ENCODE measurements at regions not wholly inside any gene's neighbourhood (a gene's known extent, or its start where the extent isn't known, plus 50 kb on each side); places are given as distances from the start of the nearest gene placed in this dataset.

GRCh38 chr4:77314697-77315096, 157.7 kb downstream of the CCNG2 start:
- no peaks in the 10 kb centered on the region for H3K27me3 ChIP-seq (ENCODE audit: control insufficient read depth, extremely low read depth, insufficient read depth, low read length)
- H3K27ac ChIP-seq (ENCODE audit: control insufficient read depth, insufficient read depth, low read length): no peak overlapping the region
- H3K79me2 ChIP-seq (ENCODE audit: control insufficient read depth, insufficient read depth, low read length): no peaks in the 10 kb centered on the region
- H3K4me1 ChIP-seq (ENCODE audit: control insufficient read depth, extremely low read depth, insufficient read depth, low read length): no peaks in the 10 kb centered on the region
- no peak overlapping the region for H3K4me2 ChIP-seq (ENCODE audit: control insufficient read depth, extremely low read depth, insufficient read depth, low read depth, low read length)
- FAIRE-seq (no peak), DNase-seq (ENCODE audit: low read depth, low spot score) (no peak)
- H4K20me1 ChIP-seq (ENCODE audit: control insufficient read depth, extremely low read depth, insufficient read depth, low read length): no peaks in the 10 kb centered on the region
- no peaks in the 10 kb centered on the region for H3K36me3 ChIP-seq (ENCODE audit: control insufficient read depth in 2 of 2, extremely low read depth in 1 of 2, insufficient read depth in 2 of 2, low read length in 2 of 2)
- TF ChIP-seq EZH2 (IDR thresholded peaks at IDR 0.05; ENCODE audit: low read length) (no peak), CTCF (optimal IDR thresholded peaks at IDR 0.05 in 1 of 3, IDR thresholded peaks at IDR 0.05 in 1 of 3, conservative IDR thresholded peaks at IDR 0.05 in 1 of 3; ENCODE audit: extremely low read depth in 1 of 3, insufficient read depth in 2 of 3, low read length in 3 of 3) (no peak)
- H3K9me3 ChIP-seq (ENCODE audit: control insufficient read depth, low read depth, low read length): no peaks in the 10 kb centered on the region
- H3K4me3 ChIP-seq (ENCODE audit: control insufficient read depth in 2 of 3, extremely low read depth in 1 of 3, insufficient read depth in 2 of 3, low read depth in 1 of 3, low read length in 3 of 3): no peak overlapping the region
- H3K9me1 ChIP-seq (ENCODE audit: control insufficient read depth, extremely low read depth, insufficient read depth, low read length): no peaks in the 10 kb centered on the region
- dilution Hi-C loops (cut with MboI; ENCODE audit: extremely low pct_ligation_motif_present, low sequenced_read_pairs): no loop called here
- no peak overlapping the region for H2AFZ ChIP-seq (ENCODE audit: control insufficient read depth, low read length)
- H3K9ac ChIP-seq (ENCODE audit: control insufficient read depth, extremely low read depth, insufficient read depth, low read length): no peak overlapping the region

- H3K27ac ChIP-seq (ENCODE audit: control insufficient read depth, insufficient read depth, low read length): no peak overlapping the region
- no peaks in the 10 kb centered on the region for H3K4me1 ChIP-seq (ENCODE audit: control insufficient read depth, extremely low read depth, insufficient read depth, low read length)
- no peak overlapping the region for H3K9ac ChIP-seq (ENCODE audit: control insufficient read depth, extremely low read depth, insufficient read depth, low read length)
- no peaks in the 10 kb centered on the region for H3K27me3 ChIP-seq (ENCODE audit: control insufficient read depth, extremely low read depth, insufficient read depth, low read length)
- no peak for DNase-seq (ENCODE audit: low read depth, low spot score)
- no peak overlapping the region for H2AFZ ChIP-seq (ENCODE audit: control insufficient read depth, low read length)
- dilution Hi-C loops (cut with MboI; ENCODE audit: extremely low pct_ligation_motif_present, low sequenced_read_pairs): no loop called here
- no peaks in the 10 kb centered on the region for H3K36me3 ChIP-seq (ENCODE audit: control insufficient read depth in 2 of 2, extremely low read depth in 1 of 2, insufficient read depth in 2 of 2, low read length in 2 of 2)
- TF ChIP-seq EZH2 (IDR thresholded peaks at IDR 0.05; ENCODE audit: low read length) (no peak), CTCF (optimal IDR thresholded peaks at IDR 0.05 in 1 of 3, IDR thresholded peaks at IDR 0.05 in 1 of 3, conservative IDR thresholded peaks at IDR 0.05 in 1 of 3; ENCODE audit: extremely low read depth in 1 of 3, insufficient read depth in 2 of 3, low read length in 3 of 3) (no peak)
- no peak overlapping the region for H3K4me3 ChIP-seq (ENCODE audit: control insufficient read depth in 2 of 3, extremely low read depth in 1 of 3, insufficient read depth in 2 of 3, low read depth in 1 of 3, low read length in 3 of 3)
- no peaks in the 10 kb centered on the region for H4K20me1 ChIP-seq (ENCODE audit: control insufficient read depth, extremely low read depth, insufficient read depth, low read length)
- no peak overlapping the region for H3K4me2 ChIP-seq (ENCODE audit: control insufficient read depth, extremely low read depth, insufficient read depth, low read depth, low read length)
- FAIRE-seq: no peak
- no peaks in the 10 kb centered on the region for H3K9me1 ChIP-seq (ENCODE audit: control insufficient read depth, extremely low read depth, insufficient read depth, low read length)
- H3K9me3 ChIP-seq (ENCODE audit: control insufficient read depth, low read depth, low read length): peaks cover 2% of the 10 kb centered on the region
- no peaks in the 10 kb centered on the region for H3K79me2 ChIP-seq (ENCODE audit: control insufficient read depth, insufficient read depth, low read length)
Measured at GRCh38 chr4:77327151-77327550, 170.1 kb downstream of the CCNG2 start.
